Lower leg skin (tissue), 3 donors: ENCODE measurements at regions not wholly inside any gene's neighbourhood (a gene's known extent, or its start where the extent isn't known, plus 50 kb on each side); places are given as distances from the start of the nearest gene placed in this dataset.

Experiments used
- POLR2A ChIP-seq, 2 donors: fragments of 450-650 bp; IDR thresholded peaks; one replicate each; pipeline ENCODE4 v1.6.1; 2016 to 2017; ENCODE audit warnings: antibody characterized with exemption in 2 of 2, mild to moderate bottlenecking in 1 of 2, moderate library complexity in 1 of 2
- TF ChIP-seq, protein P1 (sequence below), 3 donors: fragments of 450-650 bp; IDR thresholded peaks; one replicate each; pipeline ENCODE4 v1.5.1; 2016; ENCODE audit warnings: antibody characterized with exemption in 3 of 3, mild to moderate bottlenecking in 3 of 3, moderate library complexity in 2 of 3

DNA sequence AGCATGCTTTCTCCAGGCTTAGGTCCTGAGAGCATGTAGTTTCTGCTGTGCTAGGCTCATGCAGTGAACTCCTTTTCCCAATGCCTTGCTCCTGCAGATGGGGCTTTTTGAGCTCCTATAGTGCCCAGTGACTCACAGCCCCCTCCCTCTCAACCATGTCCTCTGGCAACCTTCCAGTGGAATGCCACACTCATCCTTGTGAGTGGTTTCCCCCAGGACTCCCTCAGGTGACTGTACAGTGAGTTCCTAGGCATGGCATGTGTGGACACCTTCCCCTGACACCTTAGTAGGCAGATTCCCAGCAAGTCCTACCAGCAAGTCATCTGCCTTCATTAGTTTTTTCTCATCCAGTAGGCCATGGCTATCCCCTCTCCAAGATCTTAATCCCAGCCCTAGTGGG lies 72.4 kb upstream of the CXCL14 start:
- TF ChIP-seq, protein P1, sequence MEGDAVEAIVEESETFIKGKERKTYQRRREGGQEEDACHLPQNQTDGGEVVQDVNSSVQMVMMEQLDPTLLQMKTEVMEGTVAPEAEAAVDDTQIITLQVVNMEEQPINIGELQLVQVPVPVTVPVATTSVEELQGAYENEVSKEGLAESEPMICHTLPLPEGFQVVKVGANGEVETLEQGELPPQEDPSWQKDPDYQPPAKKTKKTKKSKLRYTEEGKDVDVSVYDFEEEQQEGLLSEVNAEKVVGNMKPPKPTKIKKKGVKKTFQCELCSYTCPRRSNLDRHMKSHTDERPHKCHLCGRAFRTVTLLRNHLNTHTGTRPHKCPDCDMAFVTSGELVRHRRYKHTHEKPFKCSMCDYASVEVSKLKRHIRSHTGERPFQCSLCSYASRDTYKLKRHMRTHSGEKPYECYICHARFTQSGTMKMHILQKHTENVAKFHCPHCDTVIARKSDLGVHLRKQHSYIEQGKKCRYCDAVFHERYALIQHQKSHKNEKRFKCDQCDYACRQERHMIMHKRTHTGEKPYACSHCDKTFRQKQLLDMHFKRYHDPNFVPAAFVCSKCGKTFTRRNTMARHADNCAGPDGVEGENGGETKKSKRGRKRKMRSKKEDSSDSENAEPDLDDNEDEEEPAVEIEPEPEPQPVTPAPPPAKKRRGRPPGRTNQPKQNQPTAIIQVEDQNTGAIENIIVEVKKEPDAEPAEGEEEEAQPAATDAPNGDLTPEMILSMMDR (IDR thresholded peaks at IDR 0.05), result no peak
- TF ChIP-seq POLR2A (IDR thresholded peaks at IDR 0.05), result no peak
